Left ventricle myocardium inferior (tissue), 1 donor: ENCODE measurements at regions not wholly inside any gene's neighbourhood (a gene's known extent, or its start where the extent isn't known, plus 50 kb on each side); places are given as distances from the start of the nearest gene placed in this dataset.

Source experiments
- DNase-seq: peaks from one replicate; pipeline ENCODE4 v3.0.0-alpha.2; 2020
- H3K27ac ChIP-seq: fragments of 200-600 bp; replicated peaks from 2 replicates; pipeline ENCODE4 v1.8.0; 2021
- H3K27me3 ChIP-seq: fragments of 200-600 bp; 2 replicates; pipeline ENCODE4 v1.8.0; 2021; ENCODE audit warnings: low read depth
- H3K36me3 ChIP-seq: fragments of 200-600 bp; 2 replicates; pipeline ENCODE4 v1.8.0; 2021
- H3K4me1 ChIP-seq: fragments of 200-600 bp; 2 replicates; pipeline ENCODE4 v1.8.0; 2021
- H3K4me3 ChIP-seq: fragments of 200-600 bp; 2 replicates; pipeline ENCODE4 v1.8.0; 2021; ENCODE audit warnings: mild to moderate bottlenecking, moderate library complexity
- H3K9me3 ChIP-seq: fragments of 200-600 bp; replicated peaks from 2 replicates; pipeline ENCODE4 v1.8.0; 2021
- intact Hi-C: fragments of 100-400 bp; cut with micrococcal nuclease; formaldehyde crosslinking; loops from one replicate; pipeline ENCODE4 v1.11.0; 2022
- TF ChIP-seq, protein P1 (sequence below): fragments of 200-600 bp; IDR thresholded peaks from 2 replicates; pipeline ENCODE4 v1.8.0; 2021; ENCODE audit warnings: antibody characterized with exemption, mild to moderate bottlenecking, borderline replicate concordance
- donor health status: DM: no; HTN: yes; CAD: no; lungs with severe emphysema.

- H3K36me3 ChIP-seq: no peaks in the 10 kb centered on the region
- no peak overlapping the region for H3K27ac ChIP-seq
- no peaks in the 10 kb centered on the region for H3K4me1 ChIP-seq
- H3K27me3 ChIP-seq: peaks cover 5% of the 10 kb centered on the region
- intact Hi-C loops: no loop called here
- peaks cover 7% of the 10 kb centered on the region for H3K9me3 ChIP-seq
- H3K4me3 ChIP-seq: no peak overlapping the region
- no peak for DNase-seq
- TF ChIP-seq, protein P1, sequence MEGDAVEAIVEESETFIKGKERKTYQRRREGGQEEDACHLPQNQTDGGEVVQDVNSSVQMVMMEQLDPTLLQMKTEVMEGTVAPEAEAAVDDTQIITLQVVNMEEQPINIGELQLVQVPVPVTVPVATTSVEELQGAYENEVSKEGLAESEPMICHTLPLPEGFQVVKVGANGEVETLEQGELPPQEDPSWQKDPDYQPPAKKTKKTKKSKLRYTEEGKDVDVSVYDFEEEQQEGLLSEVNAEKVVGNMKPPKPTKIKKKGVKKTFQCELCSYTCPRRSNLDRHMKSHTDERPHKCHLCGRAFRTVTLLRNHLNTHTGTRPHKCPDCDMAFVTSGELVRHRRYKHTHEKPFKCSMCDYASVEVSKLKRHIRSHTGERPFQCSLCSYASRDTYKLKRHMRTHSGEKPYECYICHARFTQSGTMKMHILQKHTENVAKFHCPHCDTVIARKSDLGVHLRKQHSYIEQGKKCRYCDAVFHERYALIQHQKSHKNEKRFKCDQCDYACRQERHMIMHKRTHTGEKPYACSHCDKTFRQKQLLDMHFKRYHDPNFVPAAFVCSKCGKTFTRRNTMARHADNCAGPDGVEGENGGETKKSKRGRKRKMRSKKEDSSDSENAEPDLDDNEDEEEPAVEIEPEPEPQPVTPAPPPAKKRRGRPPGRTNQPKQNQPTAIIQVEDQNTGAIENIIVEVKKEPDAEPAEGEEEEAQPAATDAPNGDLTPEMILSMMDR: no peak
Measured at GRCh38 chr2:19609266-19609665, 250.8 kb upstream of the OSR1 start.

- Histone ChIP-seq H3K4me1 (no peaks in the 10 kb centered on the region), H3K36me3 (no peaks in the 10 kb centered on the region), H3K27me3 (peaks cover 5% of the 10 kb centered on the region), H3K9me3 (peaks cover 4% of the 10 kb centered on the region), H3K4me3 (no peak overlapping the region), H3K27ac (no peak overlapping the region)
- intact Hi-C loops: no loop called here
- TF ChIP-seq, protein P1: no peak
- no peak for DNase-seq
Measured at GRCh38 chr2:19607931-19608771, 249.7 kb upstream of the OSR1 start.

GRCh38 chr2:19607400-19607799 is 249.0 kb upstream of the OSR1 start:
- Histone ChIP-seq H3K27ac (no peak overlapping the region), H3K4me1 (no peaks in the 10 kb centered on the region), H3K27me3 (peaks cover 5% of the 10 kb centered on the region), H3K36me3 (no peaks in the 10 kb centered on the region), H3K4me3 (no peak overlapping the region), H3K9me3 (peaks cover 4% of the 10 kb centered on the region)
- no peak for DNase-seq
- TF ChIP-seq, protein P1: no peak
- intact Hi-C loops: no loop called here

- Histone ChIP-seq H3K9me3 (peaks cover 4% of the 10 kb centered on the region), H3K36me3 (no peaks in the 10 kb centered on the region), H3K4me1 (no peaks in the 10 kb centered on the region), H3K27ac (no peak overlapping the region), H3K27me3 (no peaks in the 10 kb centered on the region), H3K4me3 (no peak overlapping the region)
- TF ChIP-seq, protein P1: no peak
- intact Hi-C loops: no loop called here
- no peak for DNase-seq
Measured at GRCh38 chr2:19600982-19601381, 242.6 kb upstream of the OSR1 start.

DNA sequence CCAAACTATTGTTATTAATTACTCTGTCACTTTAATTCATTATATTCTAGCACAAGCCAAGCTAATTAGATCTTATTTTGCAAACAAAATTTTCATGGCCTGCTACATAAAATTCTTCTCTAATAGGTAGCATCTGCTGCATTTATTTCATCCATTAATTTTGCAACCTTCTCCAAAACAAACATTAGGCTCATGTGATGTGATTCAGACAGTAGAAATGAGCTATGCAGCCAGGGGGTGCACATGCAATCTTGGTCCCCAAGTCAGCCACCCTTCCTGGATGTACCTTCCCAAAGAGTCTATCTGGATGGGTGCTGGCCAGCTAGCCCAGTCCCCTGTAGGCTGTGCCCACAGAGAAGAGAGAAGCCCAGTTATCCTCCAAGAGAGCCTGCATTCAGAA is 242.1 kb upstream of the OSR1 start:
- Histone ChIP-seq H3K4me3 (no peak overlapping the region), H3K9me3 (peaks cover 4% of the 10 kb centered on the region), H3K36me3 (no peaks in the 10 kb centered on the region), H3K27ac (no peak overlapping the region), H3K27me3 (no peaks in the 10 kb centered on the region), H3K4me1 (no peaks in the 10 kb centered on the region)
- intact Hi-C loops: no loop called here
- TF ChIP-seq, protein P1: no peak
- DNase-seq: no peak
